ENCODE measurements at regions not wholly inside any gene's neighbourhood (a gene's known extent, or its start where the extent isn't known, plus 50 kb on each side); places are given as distances from the start of the nearest gene placed in this dataset.

- TF ChIP-seq POLR2AphosphoS5 (IDR thresholded peaks at IDR 0.05; ENCODE audit: low read depth, low read length), result no peak
- TF ChIP-seq POLR2A (IDR thresholded peaks at IDR 0.05; ENCODE audit: low read depth, low read length), result no peak
- no peak for TF ChIP-seq POU2F2 (IDR thresholded peaks at IDR 0.05; ENCODE audit: low read depth, low read length)
Measured at GRCh38 chr7:25280181-25280580, 51.9 kb upstream of the NPVF start.
